ENCODE measurements at regions not wholly inside any gene's neighbourhood (a gene's known extent, or its start where the extent isn't known, plus 50 kb on each side); places are given as distances from the start of the nearest gene placed in this dataset.

- intact Hi-C loops (cut with DNase I), result no loop called here
- Histone ChIP-seq H3K36me3 (no peaks in the 10 kb centered on the region), H3K4me3 (no peak overlapping the region), H3K9me3 (no peaks in the 10 kb centered on the region), H3K27ac (no peak overlapping the region), H3K4me1 (ENCODE audit: insufficient read depth) (no peaks in the 10 kb centered on the region), H3K27me3 (no peaks in the 10 kb centered on the region)
- no peak for DNase-seq
- 85 to 87% (median 85%) methylated on average over 14 of the region's 14 CpGs for WGBS, 3 donors
- TF ChIP-seq CTCF (IDR thresholded peaks at IDR 0.05) (no peak), POLR2A (IDR thresholded peaks at IDR 0.05) (no peak), EP300 (IDR thresholded peaks at IDR 0.05) (no peak)
Measured at GRCh38 chr22:47663615-47664605, 901.5 kb downstream of the TBC1D22A start.

GRCh38 chr22:47659467-47660223 is 897.2 kb downstream of the TBC1D22A start:
- no peak for TF ChIP-seq CTCF (IDR thresholded peaks at IDR 0.05)
- no peak for TF ChIP-seq POLR2A (IDR thresholded peaks at IDR 0.05)
- no peak for TF ChIP-seq EP300 (IDR thresholded peaks at IDR 0.05)
- H3K27me3 ChIP-seq, result no peaks in the 10 kb centered on the region
- WGBS, 3 donors, result 24 to 45% (median 42%) methylated on average over 3 of the region's 3 CpGs
- intact Hi-C loops (cut with DNase I), result no loop called here
- no peak overlapping the region for H3K27ac ChIP-seq
- H3K4me3 ChIP-seq, result no peak overlapping the region
- no peaks in the 10 kb centered on the region for H3K9me3 ChIP-seq
- no peaks in the 10 kb centered on the region for H3K4me1 ChIP-seq (ENCODE audit: insufficient read depth)
- DNase-seq, result no peak
- H3K36me3 ChIP-seq, result no peaks in the 10 kb centered on the region

GRCh38 chr22:47658182-47658581 is 895.7 kb downstream of the TBC1D22A start:
- no peak for DNase-seq
- Histone ChIP-seq H3K9me3 (no peaks in the 10 kb centered on the region), H3K27ac (no peak overlapping the region), H3K4me3 (no peak overlapping the region), H3K36me3 (no peaks in the 10 kb centered on the region), H3K4me1 (ENCODE audit: insufficient read depth) (no peaks in the 10 kb centered on the region), H3K27me3 (no peaks in the 10 kb centered on the region)
- intact Hi-C loops (cut with DNase I), result no loop called here
- WGBS, 3 donors, result 88 to 92% (median 90%) methylated on average over 5 of the region's 5 CpGs
- TF ChIP-seq CTCF (IDR thresholded peaks at IDR 0.05), result no peak
- no peak for TF ChIP-seq POLR2A (IDR thresholded peaks at IDR 0.05)
- TF ChIP-seq EP300 (IDR thresholded peaks at IDR 0.05), result no peak

- intact Hi-C loops (cut with DNase I), result no loop called here
- Histone ChIP-seq H3K4me3 (no peak overlapping the region), H3K27me3 (no peaks in the 10 kb centered on the region), H3K4me1 (ENCODE audit: insufficient read depth) (no peaks in the 10 kb centered on the region), H3K27ac (no peak overlapping the region), H3K9me3 (no peaks in the 10 kb centered on the region), H3K36me3 (no peaks in the 10 kb centered on the region)
- no peak for DNase-seq
- WGBS, 3 donors, result 43 to 56% (median 48%) methylated on average over 6 of the region's 6 CpGs
- TF ChIP-seq CTCF (IDR thresholded peaks at IDR 0.05), result no peak
Measured at GRCh38 chr22:47657224-47657623, 894.8 kb downstream of the TBC1D22A start.
